Heart right ventricle (tissue), 16 donors: ENCODE measurements at regions not wholly inside any gene's neighbourhood (a gene's known extent, or its start where the extent isn't known, plus 50 kb on each side); places are given as distances from the start of the nearest gene placed in this dataset.

Experiments used
- ATAC-seq, 8 donors: fragments of 200-7000 bp; cut with Tn5 transposase; one replicate each; pipeline ENCODE4 v1.9.1; 2020; ENCODE audit warnings: mild to moderate bottlenecking in 8 of 8, moderate library complexity in 8 of 8, moderate number of reproducible peaks in 1 of 8
- DNase-seq, 2 donors: peaks; one replicate each; pipeline ENCODE4 v3.0.0-alpha.2; 2020
- H3K27ac ChIP-seq, 10 donors: fragments of 200-600 bp; sonication (generic) in 2 of 10; one replicate each; pipeline versions ENCODE4 v1.5.0 to v1.8.0; 2020 to 2022; ENCODE audit warnings: mild to moderate bottlenecking in 3 of 10
- H3K27me3 ChIP-seq, 7 donors: fragments of 200-600 bp; one replicate each; pipeline ENCODE4 v1.8.0; 2021 to 2022; ENCODE audit warnings: mild to moderate bottlenecking in 2 of 7
- H3K36me3 ChIP-seq, 9 donors: fragments of 200-600 bp; sonication (generic) in 1 of 9; one replicate each; pipeline versions ENCODE4 v1.5.0 to v1.8.0; 2020 to 2022; ENCODE audit warnings: mild to moderate bottlenecking in 2 of 9
- H3K4me1 ChIP-seq, 9 donors: fragments of 200-600 bp; sonication (generic) in 1 of 9; one replicate each; pipeline versions ENCODE4 v1.5.0 to v1.8.0; 2020 to 2022; ENCODE audit warnings: mild to moderate bottlenecking in 4 of 9
- H3K4me3 ChIP-seq, 10 donors: fragments of 200-600 bp; sonication (generic) in 2 of 10; one replicate each; pipeline versions ENCODE4 v1.5.0 to v1.8.0; 2020 to 2022; ENCODE audit warnings: mild to moderate bottlenecking in 7 of 10, moderate library complexity in 2 of 10
- H3K9me3 ChIP-seq, 11 donors: fragments of 200-600 bp in 10 of 11; sonication (generic) in 2 of 11; one replicate each; pipeline versions ENCODE4 v1.5.0 to v1.8.0; 2013 to 2022; ENCODE audit warnings: mild to moderate bottlenecking in 2 of 11, control low read depth in 1 of 11, moderate library complexity in 1 of 11
- CTCF ChIP-seq, 9 donors: fragments of 200-600 bp; sonication (generic) in 2 of 9; IDR thresholded peaks; one replicate each; pipeline versions ENCODE4 v1.5.0 to v1.8.0; 2021 to 2022; ENCODE audit warnings: antibody characterized with exemption in 9 of 9, mild to moderate bottlenecking in 5 of 9, moderate library complexity in 1 of 9
- WGBS, 2 donors: extraction: QIAGEN DNeasy Blood & Tissue Kit; methylation state at CpG; one replicate each; pipeline ENCODE4 v1.1.7; 2013; ENCODE audit warnings: inconsistent platforms in 1 of 2; 5-methylcytosine and 5-hydroxymethylcytosine counted together
- intact Hi-C, 10 donors: fragments of 100-400 bp; cut with DNase I; formaldehyde crosslinking; loops; one replicate each; pipeline versions ENCODE4 v1.11.1 to v1.14.2; 2022
- microRNA-seq, 2 donors: library from miRNA; unstranded; fragments of <30 nt; microRNA quantifications; one replicate each; pipeline ENCODE4 v1.2.0, GENCODE V29; 2021
- donor health status: Arrhythmogenic right ventricular cardiomyopathy.
- donor health status: ischemic (EF 13 %, LVEDD 7.1; RV severe dilation, severe dysfunction).
- donor health status: healthy with polysubstance abuse.
- donor health status: DM: no; HTN: yes; CAD: no.
- donor health status: DM: no; HTN: no; CAD: no.
- donor health status: ischemic (EF 25% LVEDD 6.9; RV normal size, moderate dysfunction).
- donor health status: ischemic (EF 25% LVEDD 5.7; RV mildly dilated, moderate dysfunction).
- donor health status: healthy.
- donor health status: DM: yes; HTN: yes; CAD: no.
- donor health status: Ischemic cardiomyopathy.
- donor health status: ischemic (EF 35%, LVEDD 5.7; RV mildly dilated, moderate dysfunction).
- donor health status: nonischemic (EF 11% LVEDD 7.7; RV severe dilation, severe dysfunction).
- donor health status: DM: yes; HTN: yes; CAD: no.
- donor health status: PGD.
- donor health status: ischemic (EF 29% LVEDD 5.4; RV normal size, mild dysfunction).
- donor health status: nonischemic (EF 23%, LVEDD 6.1; RV moderate dilation, normal function).

- ATAC-seq: no peak
- no peak overlapping the region for H3K4me3 ChIP-seq
- H3K4me1 ChIP-seq: no peaks in the 10 kb centered on the region
- no peak for TF ChIP-seq CTCF (IDR thresholded peaks at IDR 0.05)
- DNase-seq: no peak
- H3K36me3 ChIP-seq: no peaks in the 10 kb centered on the region
- 83 to 97% methylated on average over 3 of the region's 3 CpGs for WGBS, 2 donors
- intact Hi-C loops: no loop called here
- H3K27me3 ChIP-seq: no peaks in the 10 kb centered on the region
- H3K9me3 ChIP-seq: peaks cover 0 to 6% (median 0%) of the 10 kb centered on the region in 11 donors
- H3K27ac ChIP-seq: no peak overlapping the region
Measured at GRCh38 chr10:20355011-20355410, 538.8 kb downstream of the PLXDC2 start.

GRCh38 chr10:20354166-20354565, 537.9 kb downstream of the PLXDC2 start:
- no peak for ATAC-seq
- H3K27me3 ChIP-seq: no peaks in the 10 kb centered on the region
- no peak overlapping the region for H3K27ac ChIP-seq
- TF ChIP-seq CTCF (IDR thresholded peaks at IDR 0.05): no peak
- no peak overlapping the region for H3K4me3 ChIP-seq
- H3K4me1 ChIP-seq: no peaks in the 10 kb centered on the region
- no peak for DNase-seq
- H3K9me3 ChIP-seq: peaks cover 0 to 6% (median 0%) of the 10 kb centered on the region in 11 donors
- intact Hi-C loops: no loop called here
- 74 to 79% methylated on average over 1 of the region's 1 CpG for WGBS, 2 donors
- no peaks in the 10 kb centered on the region for H3K36me3 ChIP-seq

GRCh38 chr10:20350509-20350908, 534.3 kb downstream of the PLXDC2 start:
- Histone ChIP-seq H3K27me3 (no peaks in the 10 kb centered on the region), H3K4me1 (no peaks in the 10 kb centered on the region), H3K9me3 (peaks cover 0 to 6% (median 0%) of the 10 kb centered on the region in 11 donors), H3K36me3 (no peaks in the 10 kb centered on the region), H3K4me3 (no peak overlapping the region), H3K27ac (no peak overlapping the region)
- ATAC-seq (no peak), DNase-seq (no peak)
- no peak for TF ChIP-seq CTCF (IDR thresholded peaks at IDR 0.05)
- intact Hi-C loops: no loop called here
- WGBS, 2 donors: 93 to 98% methylated on average over 2 of the region's 2 CpGs

GRCh38 chr10:20343036-20343435, 526.8 kb downstream of the PLXDC2 start:
- H3K36me3 ChIP-seq: no peaks in the 10 kb centered on the region
- H3K4me1 ChIP-seq: no peaks in the 10 kb centered on the region
- ATAC-seq (no peak), DNase-seq (no peak)
- no peaks in the 10 kb centered on the region for H3K27me3 ChIP-seq
- intact Hi-C loops: no loop called here
- WGBS, 2 donors: 59 to 73% methylated on average over 3 of the region's 3 CpGs
- peaks cover 0 to 13% (median 0%) of the 10 kb centered on the region in 11 donors for H3K9me3 ChIP-seq
- no peak for TF ChIP-seq CTCF (IDR thresholded peaks at IDR 0.05)
- no peak overlapping the region for H3K27ac ChIP-seq
- H3K4me3 ChIP-seq: no peak overlapping the region

Small RNA genes lying in the stretch of these regions (microRNA-seq; reads per million reads assigned to microRNA genes)
- gene MIR4675: 0 reads per million in 2 donors
